HepG2 (cell line): ENCODE measurements at regions not wholly inside any gene's neighbourhood (a gene's known extent, or its start where the extent isn't known, plus 50 kb on each side); places are given as distances from the start of the nearest gene placed in this dataset.

Source experiments
- ATAC-seq: fragments of 200-7000 bp; cut with Tn5 transposase; 3 replicates; pipeline ENCODE4 v1.9.1; 2020; ENCODE audit warnings: mild to moderate bottlenecking, moderate library complexity
- BruUV-seq: library from RNA; stranded (reverse); fragments of 400-500 nt; replicated peaks from 2 replicates; lab custom pipeline; 2021; lab: Mats Ljungman, UMichigan
- CTCF ChIA-PET: fragments of 300-600 bp; formaldehyde crosslinking; extraction: SDS; loops from one replicate; lab custom pipeline; 2021; ENCODE audit warnings: low total read pairs, inconsistent platforms, low intra/inter-chr PET ratio; lab: Yijun Ruan, JAX
- POLR2A ChIA-PET: fragments of 350-600 bp; sonication (Branson Sonifier 250); formaldehyde crosslinking; loops from one replicate; lab custom pipeline; 2020; ENCODE audit warnings: antibody characterized with exemption, inconsistent platforms; lab: Yijun Ruan, JAX
- DNase-seq: peaks from one replicate; pipeline ENCODE4 v3.0.0-alpha.2; 2015; ENCODE audit warnings: low spot score
- FAIRE-seq: peaks from 3 replicates; lab custom pipeline; 2011; peaks lifted over from hg19 to GRCh38; lab: Jason Lieb, UNC
- H2AFZ ChIP-seq: one replicate; pipeline ENCODE4 v1.6.1; 2011; ENCODE audit warnings: low read length, inconsistent platforms
- H3K27ac ChIP-seq: fragments of 300-600 bp; 3 replicates; pipeline ENCODE4 v1.8.0; 2011; ENCODE audit warnings: mixed run types, mild to moderate bottlenecking, mixed read lengths, low read length, inconsistent platforms; ENCODE audit not compliant: insufficient read depth; ENCODE audit errors: extremely low read length
- H3K27me3 ChIP-seq, 2 experiments: fragments of 200-600 bp in 1 of 2; 2 replicates in 1 of 2; 3 replicates in 1 of 2; pipeline versions ENCODE4 v1.6.0 to v1.8.0; 2011; ENCODE audit warnings: low read length in 2 of 2, mild to moderate bottlenecking in 2 of 2, moderate library complexity in 2 of 2, inconsistent platforms in 1 of 2; ENCODE audit not compliant: insufficient read depth in 2 of 2, control insufficient read depth in 1 of 2
- H3K36me3 ChIP-seq, 2 experiments: fragments of 200-600 bp in 1 of 2; replicated peaks in 1 of 2; 2 replicates in 1 of 2; 3 replicates in 1 of 2; pipeline versions ENCODE4 v1.5.1 to v1.8.0; 2011; ENCODE audit warnings: low read length in 2 of 2, inconsistent platforms in 1 of 2; ENCODE audit not compliant: insufficient read depth in 2 of 2, control insufficient read depth in 1 of 2
- H3K4me1 ChIP-seq: 2 replicates; pipeline ENCODE4 v1.5.1; 2012; ENCODE audit warnings: low read length, inconsistent platforms; ENCODE audit not compliant: insufficient read depth
- H3K4me2 ChIP-seq: 2 replicates; pipeline ENCODE4 v1.6.0; 2011; ENCODE audit warnings: low read depth, low read length, inconsistent platforms
- H3K4me3 ChIP-seq, 3 experiments: fragments of 200-600 bp in 1 of 3; sonication (generic), shearing (Covaris generic) in 1 of 3; replicated peaks in 1 of 3; 2 replicates each; pipeline ENCODE4 v1.5.1; 2011 to 2016; ENCODE audit warnings: low read length in 3 of 3, inconsistent platforms in 2 of 3, low read depth in 2 of 3, mild to moderate bottlenecking in 2 of 3, control low read depth in 1 of 3, mixed read lengths in 1 of 3; ENCODE audit not compliant: insufficient read depth in 1 of 3
- H3K79me2 ChIP-seq: one replicate; pipeline ENCODE4 v1.6.1; 2011; ENCODE audit warnings: low read length, inconsistent platforms; ENCODE audit not compliant: insufficient read depth
- H3K9ac ChIP-seq: 2 replicates; pipeline ENCODE4 v1.6.0; 2011; ENCODE audit warnings: mild to moderate bottlenecking, low read depth, low read length, inconsistent platforms; ENCODE audit not compliant: insufficient read depth
- H3K9me3 ChIP-seq: 2 replicates; pipeline ENCODE4 v1.5.1; 2012; ENCODE audit warnings: mild to moderate bottlenecking, low read length
- H4K20me1 ChIP-seq: 2 replicates; pipeline ENCODE4 v1.6.0; 2011; ENCODE audit warnings: inconsistent platforms, mild to moderate bottlenecking, low read length, moderate library complexity; ENCODE audit not compliant: insufficient read depth
- CBX5 ChIP-seq: sonication (generic); formaldehyde crosslinking; IDR thresholded peaks from 2 replicates; pipeline ENCODE4 v1.4.0; 2020; ENCODE audit warnings: missing genetic modification reagents, borderline replicate concordance
- CREBL2 ChIP-seq: sonication (generic); formaldehyde crosslinking; IDR thresholded peaks from 2 replicates; pipeline ENCODE4 v1.8.1; 2023; ENCODE audit warnings: missing genetic modification reagents, mild to moderate bottlenecking, borderline replicate concordance
- HMGXB3 ChIP-seq: sonication (generic); formaldehyde crosslinking; IDR thresholded peaks from 2 replicates; pipeline ENCODE4 v1.4.0; 2020; ENCODE audit warnings: missing genetic modification reagents, borderline replicate concordance
- NFE2L1 ChIP-seq: sonication (generic); formaldehyde crosslinking; IDR thresholded peaks from 2 replicates; pipeline ENCODE4 v1.4.0; 2020; ENCODE audit warnings: missing genetic modification reagents, mild to moderate bottlenecking, borderline replicate concordance
- ZBTB21 ChIP-seq: sonication (generic); formaldehyde crosslinking; IDR thresholded peaks from 2 replicates; pipeline ENCODE4 v1.4.0; 2020; ENCODE audit warnings: missing genetic modification reagents
- ZNF280B ChIP-seq: sonication (generic); formaldehyde crosslinking; IDR thresholded peaks from 2 replicates; pipeline ENCODE4 v1.5.0; 2020; ENCODE audit warnings: missing genetic modification reagents, mild to moderate bottlenecking, borderline replicate concordance
- ZNF414 ChIP-seq: sonication (generic); formaldehyde crosslinking; IDR thresholded peaks from 2 replicates; pipeline ENCODE4 v1.5.0; 2020; ENCODE audit warnings: missing genetic modification reagents
- WGBS: methylation state at CpG from one replicate; pipeline ENCODE4 v1.1.6; 2017; ENCODE audit warnings: low lambda C conversion rate; 5-methylcytosine and 5-hydroxymethylcytosine counted together
- in situ Hi-C: cut with HindIII; loops from 2 replicates; pipeline ENCODE4 v1.10.0; 2017; ENCODE audit warnings: low pct_unique_long_range_greater_than_20kb; ENCODE audit not compliant: extremely low pct_ligation_motif_present
- intact Hi-C: fragments of 100-400 bp; cut with micrococcal nuclease; formaldehyde crosslinking; loops from one replicate; pipeline ENCODE4 v1.10.0; 2022; ENCODE audit not compliant: unreplicated experiment

GRCh38 chr6:98116455-98116854 lies 717.9 kb upstream of the POU3F2 start (continued):
- TF ChIP-seq ZNF280B (CRISPR knock-in tag), result no peak

GRCh38 chr6:98117068-98117467 lies 717.3 kb upstream of the POU3F2 start:
- Histone ChIP-seq H3K4me2 (no peak overlapping the region), H3K27me3 (no peaks in the 10 kb centered on the region), H3K4me1 (no peaks in the 10 kb centered on the region), H3K27ac (no peak overlapping the region), H2AFZ (no peak overlapping the region), H3K4me3 (no peak overlapping the region), H3K36me3 (no peaks in the 10 kb centered on the region), H3K9ac (no peak overlapping the region), H4K20me1 (no peaks in the 10 kb centered on the region), H3K79me2 (no peaks in the 10 kb centered on the region), H3K9me3 (no peaks in the 10 kb centered on the region)
- no TSS peak for BruUV-seq
- POLR2A ChIA-PET, result no interaction called here
- ATAC-seq, result no peak
- in situ Hi-C loops, result no loop called here
- WGBS, result 0% methylated on average over 1 of the region's 1 CpG
- CTCF ChIA-PET, result no interaction called here
- no peak for FAIRE-seq
- no peak for DNase-seq
- TF ChIP-seq ZNF414 (CRISPR knock-in tag) (no peak), ZBTB21 (CRISPR knock-in tag) (no peak), HMGXB3 (CRISPR knock-in tag) (no peak), CREBL2 (CRISPR knock-in tag) (no peak), CBX5 (CRISPR knock-in tag) (no peak), NFE2L1 (CRISPR knock-in tag) (no peak)
- intact Hi-C loops, result no loop called here
